SK-N-SH (cell line): ENCODE measurements at regions not wholly inside any gene's neighbourhood (a gene's known extent, or its start where the extent isn't known, plus 50 kb on each side); places are given as distances from the start of the nearest gene placed in this dataset.

Experiments used
- CTCF ChIA-PET: fragments of 300-600, 350-600 bp; formaldehyde crosslinking; extraction: SDS; loops from one replicate; lab custom pipeline; 2021; lab: Yijun Ruan, JAX
- POLR2A ChIA-PET: fragments of 350-600 bp; sonication (Branson Sonifier 250); formaldehyde crosslinking; extraction: SDS; loops from one replicate; lab custom pipeline; 2020; ENCODE audit warnings: antibody characterized with exemption, inconsistent platforms; lab: Yijun Ruan, JAX
- DNase-seq: peaks from one replicate; pipeline ENCODE4 v3.0.0; 2012
- H2AFZ ChIP-seq: fragments of 200-600 bp; sonication (generic); 2 replicates; pipeline ENCODE4 v1.8.1; 2016; ENCODE audit warnings: antibody characterized with exemption, mild to moderate bottlenecking, low read depth
- H3F3A ChIP-seq: fragments of 200-600 bp; sonication (generic); replicated peaks from 2 replicates; pipeline ENCODE3; 2016; ENCODE audit warnings: antibody characterized with exemption, mild to moderate bottlenecking; ENCODE audit not compliant: insufficient read depth
- H3K27ac ChIP-seq, 2 experiments: fragments of 200-500 bp in 1 of 2; fragments of 200-600 bp in 1 of 2; sonication (Bioruptor generic) in 1 of 2; sonication (generic), shearing (Covaris generic) in 1 of 2; 2 replicates each; pipeline versions ENCODE4 v1.5.1 to v1.6.1; 2014 to 2016; ENCODE audit warnings: low read depth in 2 of 2, inconsistent platforms in 1 of 2, low read length in 1 of 2, mild to moderate bottlenecking in 1 of 2, mixed read lengths in 1 of 2
- H3K27me3 ChIP-seq: fragments of 200-600 bp; sonication (generic), shearing (Covaris generic); 2 replicates; pipeline ENCODE4 v1.6.1; 2016; ENCODE audit warnings: mixed run types; ENCODE audit not compliant: insufficient read depth
- H3K36me3 ChIP-seq, 2 experiments: fragments of 200-500 bp in 1 of 2; fragments of 200-600 bp in 1 of 2; sonication (Bioruptor generic) in 1 of 2; sonication (generic) in 1 of 2; replicated peaks in 1 of 2; 2 replicates each; pipeline versions ENCODE3 to v1.5.1; 2014 to 2016; ENCODE audit warnings: low read length in 1 of 2, mild to moderate bottlenecking in 1 of 2; ENCODE audit not compliant: insufficient read depth in 2 of 2, control insufficient read depth in 1 of 2
- H3K4me1 ChIP-seq, 2 experiments: fragments of 200-500 bp in 1 of 2; fragments of 200-600 bp in 1 of 2; sonication (Bioruptor generic) in 1 of 2; sonication (generic), shearing (Covaris generic) in 1 of 2; 2 replicates each; pipeline versions ENCODE4 v1.5.1 to v1.6.1; 2014 to 2016; ENCODE audit warnings: low read depth in 1 of 2, low read length in 1 of 2, mixed run types in 1 of 2; ENCODE audit not compliant: insufficient read depth in 2 of 2, control insufficient read depth in 1 of 2
- H3K4me2 ChIP-seq: fragments of 200-600 bp; sonication (generic), shearing (Covaris generic); 2 replicates; pipeline ENCODE4 v1.6.1; 2017; ENCODE audit warnings: mixed run types
- H3K4me3 ChIP-seq, 2 experiments: fragments of 200-500 bp in 1 of 2; fragments of 200-600 bp in 1 of 2; sonication (Bioruptor generic) in 1 of 2; sonication (generic), shearing (Covaris generic) in 1 of 2; 2 replicates each; pipeline versions ENCODE4 v1.5.1 to v1.8.1; 2014 to 2016; ENCODE audit warnings: low read depth in 2 of 2, inconsistent platforms in 1 of 2, low read length in 1 of 2, mild to moderate bottlenecking in 1 of 2, mixed read lengths in 1 of 2, moderate library complexity in 1 of 2
- H3K79me2 ChIP-seq: fragments of 200-600 bp; sonication (generic); 2 replicates; pipeline ENCODE4 v1.8.1; 2017; ENCODE audit warnings: mild to moderate bottlenecking; ENCODE audit not compliant: insufficient read depth
- H3K9ac ChIP-seq: fragments of 200-600 bp; sonication (generic); 2 replicates; pipeline ENCODE4 v1.6.1; 2017; ENCODE audit warnings: mixed run types
- H3K9me2 ChIP-seq: fragments of 200-600 bp; sonication (generic); 2 replicates; pipeline ENCODE4 v1.6.1; 2017; ENCODE audit warnings: mixed run types
- H3K9me3 ChIP-seq: fragments of 200-600 bp; sonication (generic); 2 replicates; pipeline ENCODE4 v1.6.1; 2017; ENCODE audit warnings: mixed run types, mild to moderate bottlenecking, moderate library complexity
- H4K20me1 ChIP-seq: fragments of 200-600 bp; sonication (generic); 2 replicates; pipeline ENCODE4 v1.6.1; 2017; ENCODE audit warnings: mild to moderate bottlenecking, mixed run types; ENCODE audit not compliant: insufficient read depth
- CHD2 ChIP-seq: fragments of 150-350 bp; IDR thresholded peaks from 2 replicates; pipeline ENCODE4 v1.6.1; 2018; ENCODE audit warnings: low read length; ENCODE audit not compliant: partially characterized antibody
- EZH2phosphoT487 ChIP-seq: fragments of 200-600 bp; sonication (generic); IDR thresholded peaks from 2 replicates; pipeline ENCODE4 v1.6.1; 2017; ENCODE audit warnings: low read depth, mixed run types, mild to moderate bottlenecking, antibody characterized with exemption, moderate library complexity, borderline replicate concordance
- FOSL2 ChIP-seq: IDR thresholded peaks from 2 replicates; pipeline ENCODE4 v1.4.0; 2012; ENCODE audit warnings: low read depth, mild to moderate bottlenecking, moderate library complexity, borderline replicate concordance
- FOXJ3 ChIP-seq: sonication (generic); formaldehyde crosslinking; IDR thresholded peaks from 2 replicates; pipeline ENCODE4 v1.5.1; 2020; ENCODE audit warnings: mild to moderate bottlenecking, missing genetic modification reagents
- GATA2 ChIP-seq: sonication (generic); formaldehyde crosslinking; IDR thresholded peaks from 2 replicates; pipeline ENCODE4 v1.5.0; 2020; ENCODE audit warnings: mild to moderate bottlenecking, missing genetic modification reagents
- MEF2A ChIP-seq: IDR thresholded peaks from 2 replicates; pipeline ENCODE4 v1.4.0; 2012; ENCODE audit warnings: low read depth, borderline replicate concordance
- MXI1 ChIP-seq: IDR thresholded peaks from 2 replicates; pipeline ENCODE4 v1.6.1; 2012; ENCODE audit warnings: mild to moderate bottlenecking, low read depth, low read length, improper control_type of control experiment
- NFIC ChIP-seq: IDR thresholded peaks from 2 replicates; pipeline ENCODE4 v1.4.0; 2012; ENCODE audit warnings: borderline replicate concordance
- NRF1 ChIP-seq: IDR thresholded peaks from 2 replicates; pipeline ENCODE4 v1.6.1; 2012; ENCODE audit warnings: low read depth, mild to moderate bottlenecking, low read length
- RCOR1 ChIP-seq: fragments of 150-350 bp; IDR thresholded peaks from 2 replicates; pipeline ENCODE4 v1.6.1; 2017; ENCODE audit warnings: antibody characterized with exemption, low read length
- TEAD4 ChIP-seq: IDR thresholded peaks from 2 replicates; pipeline ENCODE4 v1.4.0; 2012; ENCODE audit warnings: mild to moderate bottlenecking, borderline replicate concordance; ENCODE audit not compliant: insufficient read depth
- YY1 ChIP-seq: IDR thresholded peaks from 2 replicates; pipeline ENCODE4 v1.4.0; 2012; ENCODE audit warnings: low read depth, mild to moderate bottlenecking
- WGBS: methylation state at CpG from one replicate; pipeline ENCODE4 v1.1.6; 2017; ENCODE audit warnings: low lambda C conversion rate; 5-methylcytosine and 5-hydroxymethylcytosine counted together
- TF ChIP-seq, protein P1 (sequence below): IDR thresholded peaks from 2 replicates; pipeline ENCODE4 v1.6.1; 2012; ENCODE audit warnings: mild to moderate bottlenecking, low read depth, low read length, moderate library complexity
- TF ChIP-seq, protein P2 (sequence below): fragments of 200-600 bp; sonication (generic); IDR thresholded peaks from 2 replicates; pipeline ENCODE4 v1.6.1; 2017; ENCODE audit warnings: antibody characterized with exemption, mild to moderate bottlenecking, moderate library complexity

DNA sequence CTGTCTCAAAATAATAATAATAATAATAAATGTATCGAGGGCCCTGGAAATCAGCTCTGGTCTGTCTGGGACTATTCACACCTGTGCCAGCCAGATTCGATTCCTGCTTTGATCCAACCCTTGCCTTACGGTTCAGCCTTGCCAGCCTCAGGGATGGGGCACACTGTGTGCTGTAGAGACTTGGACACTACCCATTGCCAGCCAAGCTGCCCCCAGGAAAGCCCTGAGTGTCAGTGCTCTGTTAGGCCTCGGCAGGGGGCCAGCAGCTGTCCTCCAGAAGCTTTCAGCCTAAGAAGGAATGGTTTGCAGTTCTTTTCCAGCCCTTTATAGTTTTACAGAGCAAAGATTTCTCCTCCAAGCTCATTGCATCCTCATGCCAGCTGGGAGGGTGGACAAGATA, 96.2 kb upstream of the RUNX3 start:
- no peaks in the 10 kb centered on the region for H3F3A ChIP-seq
- H3K4me3 ChIP-seq = no peak overlapping the region
- POLR2A ChIA-PET = interaction anchor here (0.6 to 1.1 kb wide), 2 partner anchors 18 to 542 kb away, joined by 3 to 5 read pairs; no protein-coding TSS in a partner anchor
- no peaks in the 10 kb centered on the region for H3K79me2 ChIP-seq
- peaks cover 0 to 8% of the 10 kb centered on the region in 2 experiments; a peak in 3 of 4 replicates for H3K4me1 ChIP-seq
- H3K9me3 ChIP-seq = no peaks in the 10 kb centered on the region
- no peak overlapping the region for H2AFZ ChIP-seq
- H3K27ac ChIP-seq = no peak overlapping the region
- no peaks in the 10 kb centered on the region for H3K9me2 ChIP-seq
- TF ChIP-seq GATA2 (CRISPR knock-in tag) = no peak
- no peak for TF ChIP-seq TEAD4
- no peak for TF ChIP-seq FOXJ3 (CRISPR knock-in tag)
- TF ChIP-seq YY1 = no peak
- no peak for TF ChIP-seq CHD2
- TF ChIP-seq, protein P1, sequence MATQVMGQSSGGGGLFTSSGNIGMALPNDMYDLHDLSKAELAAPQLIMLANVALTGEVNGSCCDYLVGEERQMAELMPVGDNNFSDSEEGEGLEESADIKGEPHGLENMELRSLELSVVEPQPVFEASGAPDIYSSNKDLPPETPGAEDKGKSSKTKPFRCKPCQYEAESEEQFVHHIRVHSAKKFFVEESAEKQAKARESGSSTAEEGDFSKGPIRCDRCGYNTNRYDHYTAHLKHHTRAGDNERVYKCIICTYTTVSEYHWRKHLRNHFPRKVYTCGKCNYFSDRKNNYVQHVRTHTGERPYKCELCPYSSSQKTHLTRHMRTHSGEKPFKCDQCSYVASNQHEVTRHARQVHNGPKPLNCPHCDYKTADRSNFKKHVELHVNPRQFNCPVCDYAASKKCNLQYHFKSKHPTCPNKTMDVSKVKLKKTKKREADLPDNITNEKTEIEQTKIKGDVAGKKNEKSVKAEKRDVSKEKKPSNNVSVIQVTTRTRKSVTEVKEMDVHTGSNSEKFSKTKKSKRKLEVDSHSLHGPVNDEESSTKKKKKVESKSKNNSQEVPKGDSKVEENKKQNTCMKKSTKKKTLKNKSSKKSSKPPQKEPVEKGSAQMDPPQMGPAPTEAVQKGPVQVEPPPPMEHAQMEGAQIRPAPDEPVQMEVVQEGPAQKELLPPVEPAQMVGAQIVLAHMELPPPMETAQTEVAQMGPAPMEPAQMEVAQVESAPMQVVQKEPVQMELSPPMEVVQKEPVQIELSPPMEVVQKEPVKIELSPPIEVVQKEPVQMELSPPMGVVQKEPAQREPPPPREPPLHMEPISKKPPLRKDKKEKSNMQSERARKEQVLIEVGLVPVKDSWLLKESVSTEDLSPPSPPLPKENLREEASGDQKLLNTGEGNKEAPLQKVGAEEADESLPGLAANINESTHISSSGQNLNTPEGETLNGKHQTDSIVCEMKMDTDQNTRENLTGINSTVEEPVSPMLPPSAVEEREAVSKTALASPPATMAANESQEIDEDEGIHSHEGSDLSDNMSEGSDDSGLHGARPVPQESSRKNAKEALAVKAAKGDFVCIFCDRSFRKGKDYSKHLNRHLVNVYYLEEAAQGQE = no peak
- no peak for TF ChIP-seq NFIC
- no peak for TF ChIP-seq MEF2A
- TF ChIP-seq EZH2phosphoT487 = no peak
- no peak for TF ChIP-seq FOSL2
- no peak for TF ChIP-seq NRF1
- TF ChIP-seq RCOR1 = no peak
- H3K36me3 ChIP-seq = no peaks in the 10 kb centered on the region
- no peak for DNase-seq
- H3K27me3 ChIP-seq = no peaks in the 10 kb centered on the region
- no peak overlapping the region for H3K4me2 ChIP-seq
- WGBS = 62% methylated on average over 2 of the region's 4 CpGs
- H4K20me1 ChIP-seq = no peaks in the 10 kb centered on the region
- CTCF ChIA-PET = interaction anchor here (1.2 to 4.7 kb wide), 5 partner anchors 8 to 16 kb away, joined by 3 to 32 read pairs (median 3); no protein-coding TSS in a partner anchor
- H3K9ac ChIP-seq = no peak overlapping the region

DNA sequence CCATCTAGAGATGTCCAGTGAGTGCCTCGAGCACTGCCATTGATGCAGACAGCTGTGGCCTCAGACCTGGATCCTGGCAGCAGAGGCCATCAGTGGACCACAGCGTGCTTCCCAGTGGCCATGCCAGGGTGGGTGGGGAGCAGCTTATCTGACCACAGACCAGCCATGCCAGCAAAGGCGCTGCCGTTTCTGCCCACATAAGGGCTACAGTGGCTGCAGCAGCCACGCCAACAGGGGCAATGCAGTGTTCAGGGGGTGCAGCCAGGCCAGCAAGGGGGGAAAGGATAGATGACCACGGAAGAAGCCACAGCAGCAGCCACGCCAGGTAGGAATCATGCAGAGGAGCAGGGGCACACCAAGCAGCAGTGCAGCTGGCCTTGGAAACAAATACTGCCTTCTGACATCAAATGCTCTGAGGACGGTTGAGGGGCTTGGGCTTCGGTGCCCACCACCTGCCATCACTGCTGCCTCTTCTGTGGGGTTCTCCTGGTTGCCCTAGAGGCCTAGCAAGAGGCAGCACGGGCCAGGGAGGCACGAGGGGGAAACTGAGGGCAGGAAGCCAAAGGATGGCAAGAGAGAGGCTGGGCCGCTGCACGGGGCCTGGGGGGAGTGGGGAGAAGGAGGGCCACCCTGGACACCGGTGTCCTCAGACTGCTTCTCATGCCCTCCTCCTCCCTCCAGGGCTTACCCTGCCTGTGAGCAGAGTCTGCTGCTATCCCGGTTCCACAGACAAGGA, 94.7 kb upstream of the RUNX3 start:
- no peak for TF ChIP-seq NFIC
- TF ChIP-seq, protein P2, sequence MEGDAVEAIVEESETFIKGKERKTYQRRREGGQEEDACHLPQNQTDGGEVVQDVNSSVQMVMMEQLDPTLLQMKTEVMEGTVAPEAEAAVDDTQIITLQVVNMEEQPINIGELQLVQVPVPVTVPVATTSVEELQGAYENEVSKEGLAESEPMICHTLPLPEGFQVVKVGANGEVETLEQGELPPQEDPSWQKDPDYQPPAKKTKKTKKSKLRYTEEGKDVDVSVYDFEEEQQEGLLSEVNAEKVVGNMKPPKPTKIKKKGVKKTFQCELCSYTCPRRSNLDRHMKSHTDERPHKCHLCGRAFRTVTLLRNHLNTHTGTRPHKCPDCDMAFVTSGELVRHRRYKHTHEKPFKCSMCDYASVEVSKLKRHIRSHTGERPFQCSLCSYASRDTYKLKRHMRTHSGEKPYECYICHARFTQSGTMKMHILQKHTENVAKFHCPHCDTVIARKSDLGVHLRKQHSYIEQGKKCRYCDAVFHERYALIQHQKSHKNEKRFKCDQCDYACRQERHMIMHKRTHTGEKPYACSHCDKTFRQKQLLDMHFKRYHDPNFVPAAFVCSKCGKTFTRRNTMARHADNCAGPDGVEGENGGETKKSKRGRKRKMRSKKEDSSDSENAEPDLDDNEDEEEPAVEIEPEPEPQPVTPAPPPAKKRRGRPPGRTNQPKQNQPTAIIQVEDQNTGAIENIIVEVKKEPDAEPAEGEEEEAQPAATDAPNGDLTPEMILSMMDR = no peak
- TF ChIP-seq MXI1 = no peak
- TF ChIP-seq, all 33 proteins: peak for 0
- ChIA-PET POLR2A (no interaction called here), CTCF (interaction anchor here (1.3 to 1.5 kb wide), 2 partner anchors 12 to 13 kb away, joined by 3 to 4 read pairs; no protein-coding TSS in a partner anchor)
- H3K4me2 ChIP-seq = no peak overlapping the region
- H3K27ac ChIP-seq = no peak overlapping the region
- peaks cover 0 to 8% of the 10 kb centered on the region in 2 experiments; a peak in 3 of 4 replicates for H3K4me1 ChIP-seq
- H3K9me3 ChIP-seq = no peaks in the 10 kb centered on the region
- no peaks in the 10 kb centered on the region for H4K20me1 ChIP-seq
- no peaks in the 10 kb centered on the region for H3K79me2 ChIP-seq
- WGBS = 45% methylated on average over 4 of the region's 15 CpGs
- no peaks in the 10 kb centered on the region for H3K27me3 ChIP-seq
- no peak overlapping the region for H2AFZ ChIP-seq
- no peaks in the 10 kb centered on the region for H3K9me2 ChIP-seq
- H3K36me3 ChIP-seq = no peaks in the 10 kb centered on the region
- no peaks in the 10 kb centered on the region for H3F3A ChIP-seq
- DNase-seq = no peak
- no peak overlapping the region for H3K9ac ChIP-seq
- no peak overlapping the region for H3K4me3 ChIP-seq
